IMR-90 (cell line): ENCODE measurements at regions not wholly inside any gene's neighbourhood (a gene's known extent, or its start where the extent isn't known, plus 50 kb on each side); places are given as distances from the start of the nearest gene placed in this dataset.

Source experiments
- ATAC-seq: fragments of 200-7000 bp; cut with Tn5 transposase; 2 replicates; pipeline ENCODE4 v1.9.1; 2020; ENCODE audit warnings: low read depth, mild to moderate bottlenecking, moderate library complexity
- BruUV-seq: library from RNA; stranded (reverse); fragments of 400-500 nt; replicated peaks from 2 replicates; lab custom pipeline; 2021; lab: Mats Ljungman, UMichigan
- CTCF ChIA-PET: fragments of 300-600 bp; formaldehyde crosslinking; extraction: SDS; loops from one replicate; lab custom pipeline; 2021; ENCODE audit warnings: antibody characterized with exemption; lab: Yijun Ruan, JAX
- POLR2A ChIA-PET: fragments of 300-600 bp; sonication (Branson Sonifier 250); formaldehyde crosslinking; loops from one replicate; lab custom pipeline; 2022; ENCODE audit warnings: antibody characterized with exemption; ENCODE audit not compliant: unreplicated experiment; lab: Charles Lee
- DNase-seq: peaks from one replicate; pipeline ENCODE4 v3.0.0; 2013
- H2AFZ ChIP-seq: replicated peaks from 2 replicates; pipeline ENCODE3; 2013; ENCODE audit warnings: low read length, mild to moderate bottlenecking; ENCODE audit not compliant: poor library complexity
- H2AK5ac ChIP-seq: 2 replicates; pipeline ENCODE4 v1.6.1; 2013; ENCODE audit warnings: low read depth, low read length, inconsistent platforms
- H2AK9ac ChIP-seq: replicated peaks from 2 replicates; pipeline ENCODE3; 2013; ENCODE audit warnings: mild to moderate bottlenecking, low read depth, low read length, moderate library complexity; ENCODE audit not compliant: poor library complexity
- H2BK120ac ChIP-seq: 2 replicates; pipeline ENCODE4 v1.6.1; 2013; ENCODE audit warnings: low read depth, low read length, inconsistent platforms
- H2BK15ac ChIP-seq: 3 replicates; pipeline ENCODE4 v1.6.1; 2013; ENCODE audit warnings: low read depth, low read length, inconsistent platforms
- H2BK20ac ChIP-seq: 2 replicates; pipeline ENCODE4 v1.6.1; 2013; ENCODE audit warnings: low read depth, mild to moderate bottlenecking, inconsistent platforms, low read length, moderate library complexity
- H2BK5ac ChIP-seq: 2 replicates; pipeline ENCODE4 v1.6.1; 2013; ENCODE audit warnings: mild to moderate bottlenecking, low read depth, low read length, inconsistent platforms; ENCODE audit not compliant: poor library complexity, severe bottlenecking
- H3K14ac ChIP-seq: replicated peaks from 2 replicates; pipeline ENCODE4 v1.6.1; 2013; ENCODE audit warnings: low read depth, low read length, inconsistent platforms
- H3K18ac ChIP-seq: 2 replicates; pipeline ENCODE4 v1.6.1; 2013; ENCODE audit warnings: low read depth, low read length, control low read depth
- H3K23ac ChIP-seq: 2 replicates; pipeline ENCODE4 v1.6.1; 2013; ENCODE audit warnings: low read depth, low read length, inconsistent platforms
- H3K27ac ChIP-seq: 2 replicates; pipeline ENCODE4 v1.5.1; 2013; ENCODE audit warnings: mild to moderate bottlenecking, control low read depth, low read length; ENCODE audit not compliant: insufficient read depth
- H3K27me3 ChIP-seq: 2 replicates; pipeline ENCODE4 v1.6.1; 2013; ENCODE audit warnings: low read length; ENCODE audit not compliant: control insufficient read depth, insufficient read depth
- H3K36me3 ChIP-seq: 2 replicates; pipeline ENCODE4 v1.6.1; 2013; ENCODE audit warnings: low read length, mixed read lengths; ENCODE audit not compliant: control insufficient read depth, insufficient read depth
- H3K4ac ChIP-seq: 2 replicates; pipeline ENCODE4 v1.6.1; 2013; ENCODE audit warnings: low read depth, low read length, inconsistent platforms
- H3K4me1 ChIP-seq: 2 replicates; pipeline ENCODE4 v1.6.1; 2013; ENCODE audit warnings: low read length, mixed read lengths; ENCODE audit not compliant: control insufficient read depth, insufficient read depth
- H3K4me2 ChIP-seq: 2 replicates; pipeline ENCODE4 v1.6.1; 2013; ENCODE audit warnings: low read depth, mild to moderate bottlenecking, control low read depth, low read length, moderate library complexity
- H3K4me3 ChIP-seq: 2 replicates; pipeline ENCODE4 v1.5.1; 2013; ENCODE audit warnings: low read depth, mild to moderate bottlenecking, control low read depth, low read length, moderate library complexity; ENCODE audit not compliant: insufficient read depth
- H3K56ac ChIP-seq: 2 replicates; pipeline ENCODE4 v1.6.1; 2013; ENCODE audit warnings: low read length, inconsistent platforms; ENCODE audit not compliant: insufficient read depth; ENCODE audit errors: extremely low read depth
- H3K79me1 ChIP-seq, 2 experiments: 2 replicates each; pipeline ENCODE4 v1.6.1; 2013; ENCODE audit warnings: low read length in 2 of 2, inconsistent platforms in 1 of 2, low read depth in 1 of 2
- H3K9ac ChIP-seq: 2 replicates; pipeline ENCODE4 v1.6.1; 2013; ENCODE audit warnings: low read depth, low read length, control low read depth
- H3K9me1 ChIP-seq: 2 replicates; pipeline ENCODE4 v1.6.1; 2013; ENCODE audit warnings: low read length, inconsistent platforms; ENCODE audit not compliant: insufficient read depth
- H3K9me3 ChIP-seq: 2 replicates; pipeline ENCODE4 v1.6.1; 2013; ENCODE audit warnings: low read length; ENCODE audit not compliant: control insufficient read depth, insufficient read depth
- H4K20me1 ChIP-seq: 2 replicates; pipeline ENCODE4 v1.6.1; 2013; ENCODE audit warnings: low read length, inconsistent platforms; ENCODE audit not compliant: insufficient read depth
- H4K5ac ChIP-seq: 2 replicates; pipeline ENCODE4 v1.6.1; 2013; ENCODE audit warnings: mild to moderate bottlenecking, low read depth, low read length, control low read depth
- H4K8ac ChIP-seq, 2 experiments: 2 replicates each; pipeline ENCODE4 v1.6.1; 2013; ENCODE audit warnings: low read depth in 2 of 2, low read length in 2 of 2, control low read depth in 1 of 2, inconsistent platforms in 1 of 2
- H4K91ac ChIP-seq: 2 replicates; pipeline ENCODE4 v1.6.1; 2013; ENCODE audit warnings: low read depth, low read length, inconsistent platforms; ENCODE audit not compliant: insufficient read depth
- BHLHE40 ChIP-seq: fragments of 150-350 bp; IDR thresholded peaks from 2 replicates; pipeline ENCODE4 v1.6.1; 2016; ENCODE audit warnings: mild to moderate bottlenecking, low read depth, low read length
- CEBPB ChIP-seq: IDR thresholded peaks from 2 replicates; pipeline ENCODE4 v1.6.1; 2012; ENCODE audit warnings: low read depth, low read length, improper control_type of control experiment
- CHD1 ChIP-seq: IDR thresholded peaks from 2 replicates; pipeline ENCODE4 v1.6.1; 2012; ENCODE audit warnings: low read depth, low read length, improper control_type of control experiment
- CTCF ChIP-seq: conservative IDR thresholded peaks from 2 replicates; pipeline ENCODE4 v1.5.1; 2012; ENCODE audit warnings: mild to moderate bottlenecking, low read depth, low read length, improper control_type of control experiment
- ELK1 ChIP-seq: fragments of 150-350 bp; IDR thresholded peaks from 2 replicates; pipeline ENCODE4 v1.6.1; 2016; ENCODE audit warnings: low read depth, mild to moderate bottlenecking, low read length, moderate library complexity, borderline replicate concordance
- FOS ChIP-seq: fragments of 150-350 bp; IDR thresholded peaks from 2 replicates; pipeline ENCODE4 v1.6.1; 2016; ENCODE audit warnings: low read depth, low read length
- MAFK ChIP-seq: IDR thresholded peaks from 2 replicates; pipeline ENCODE4 v1.6.1; 2012; ENCODE audit warnings: low read depth, low read length, improper control_type of control experiment
- MAZ ChIP-seq: IDR thresholded peaks from 2 replicates; pipeline ENCODE4 v1.6.1; 2012; ENCODE audit warnings: low read depth, mild to moderate bottlenecking, low read length, improper control_type of control experiment, moderate library complexity, borderline replicate concordance
- MXI1 ChIP-seq: IDR thresholded peaks from 2 replicates; pipeline ENCODE4 v1.6.1; 2012; ENCODE audit warnings: low read depth, mild to moderate bottlenecking, low read length, moderate library complexity, borderline replicate concordance
- NFE2L2 ChIP-seq: fragments of 150-350 bp; IDR thresholded peaks from 2 replicates; pipeline ENCODE4 v1.6.1; 2016; ENCODE audit warnings: low read depth, mild to moderate bottlenecking, low read length
- POLR2A ChIP-seq: IDR thresholded peaks from 2 replicates; pipeline ENCODE4 v1.6.1; 2012; ENCODE audit warnings: mild to moderate bottlenecking, low read depth, low read length
- RAD21 ChIP-seq: IDR thresholded peaks from 2 replicates; pipeline ENCODE4 v1.6.1; 2012; ENCODE audit warnings: low read length, improper control_type of control experiment
- RCOR1 ChIP-seq: IDR thresholded peaks from 2 replicates; pipeline ENCODE4 v1.6.1; 2012; ENCODE audit warnings: mild to moderate bottlenecking, low read length, improper control_type of control experiment; ENCODE audit not compliant: insufficient replicate concordance
- RFX5 ChIP-seq: IDR thresholded peaks from 2 replicates; pipeline ENCODE4 v1.8.0; 2012; ENCODE audit warnings: low read depth, mild to moderate bottlenecking, low read length, moderate library complexity
- SMC3 ChIP-seq: fragments of 150-350 bp; IDR thresholded peaks from 2 replicates; pipeline ENCODE4 v1.6.1; 2016; ENCODE audit warnings: low read depth, mild to moderate bottlenecking, antibody characterized with exemption, low read length, moderate library complexity
- USF2 ChIP-seq: fragments of 150-350 bp; IDR thresholded peaks from 2 replicates; pipeline ENCODE4 v1.6.1; 2017; ENCODE audit warnings: mild to moderate bottlenecking, antibody characterized with exemption, low read length, low read depth
- WGBS, 2 experiments: methylation state at CpG; one replicate each; pipeline versions ENCODE4 v1.1.5 to v1.1.7; 2013; ENCODE audit warnings: missing lambda C conversion rate in 2 of 2; ENCODE audit not compliant: insufficient read length in 1 of 2; ENCODE audit errors: extremely low coverage in 2 of 2; 5-methylcytosine and 5-hydroxymethylcytosine counted together
- dilution Hi-C: fragments of 300-500 bp; cut with HindIII; formaldehyde crosslinking; loops from one replicate; pipeline ENCODE4 v1.14.3; 2018; ENCODE audit warnings: low sequenced_read_pairs; ENCODE audit not compliant: unreplicated experiment
- in situ Hi-C: fragments of 300-500 bp; cut with MboI; formaldehyde crosslinking; loops from 3 replicates; pipeline ENCODE4 v1.14.3; 2019; ENCODE audit warnings: low sequenced_read_pairs, inconsistent platforms, mixed read lengths
- intact Hi-C: fragments of 100-400 bp; cut with micrococcal nuclease; formaldehyde crosslinking; loops from 2 replicates; pipeline ENCODE4 v1.10.0; 2022

GRCh38 chr5:130796032-130796431 lies 369.0 kb downstream of the HINT1 start:
- no peaks in the 10 kb centered on the region for H3K27me3 ChIP-seq
- H3K4ac ChIP-seq = no peak overlapping the region
- no peak overlapping the region for H3K27ac ChIP-seq
- no CpG with 5 or more reads among the region's 2 CpGs for WGBS, 2 experiments
- no peaks in the 10 kb centered on the region for H4K20me1 ChIP-seq
- no peak overlapping the region for H4K8ac ChIP-seq
- CTCF ChIA-PET = no interaction called here
- no peak overlapping the region for H4K91ac ChIP-seq
- H2BK120ac ChIP-seq = no peak overlapping the region
- BruUV-seq = no TSS peak
- POLR2A ChIA-PET = no interaction called here
- no peaks in the 10 kb centered on the region for H3K9me3 ChIP-seq
- TF ChIP-seq USF2 (no peak), RAD21 (no peak), MAFK (no peak), CEBPB (no peak), POLR2A (no peak), RFX5 (no peak), ELK1 (no peak), MAZ (no peak), MXI1 (no peak), BHLHE40 (no peak), CHD1 (no peak), SMC3 (no peak), CTCF (no peak), FOS (no peak), RCOR1 (no peak), NFE2L2 (no peak)
- in situ Hi-C loops = no loop called here
- H3K18ac ChIP-seq = no peak overlapping the region
- no peak overlapping the region for H3K4me3 ChIP-seq
- no peak overlapping the region for H3K4me2 ChIP-seq
- no peak overlapping the region for H2AK9ac ChIP-seq
- dilution Hi-C loops = no loop called here
- H2AFZ ChIP-seq = no peak overlapping the region
- no peak overlapping the region for H3K56ac ChIP-seq
- no peak overlapping the region for H4K5ac ChIP-seq
- no peak overlapping the region for H2AK5ac ChIP-seq
- H3K9me1 ChIP-seq = no peaks in the 10 kb centered on the region
- no peak overlapping the region for H3K23ac ChIP-seq
- DNase-seq = no peak
- no peak overlapping the region for H3K9ac ChIP-seq
- H3K14ac ChIP-seq = no peak overlapping the region
- ATAC-seq = no peak
- H3K36me3 ChIP-seq = no peaks in the 10 kb centered on the region
- no peak overlapping the region for H2BK15ac ChIP-seq
- H2BK5ac ChIP-seq = no peak overlapping the region
- intact Hi-C loops = no loop called here
- H2BK20ac ChIP-seq = no peak overlapping the region
- H3K4me1 ChIP-seq = no peaks in the 10 kb centered on the region
- H3K79me1 ChIP-seq = no peaks in the 10 kb centered on the region
